Heart right ventricle (tissue), 16 donors: ENCODE measurements at regions not wholly inside any gene's neighbourhood (a gene's known extent, or its start where the extent isn't known, plus 50 kb on each side); places are given as distances from the start of the nearest gene placed in this dataset.

Source experiments
- ATAC-seq, 8 donors: fragments of 200-7000 bp; cut with Tn5 transposase; one replicate each; pipeline ENCODE4 v1.9.1; 2020; ENCODE audit warnings: mild to moderate bottlenecking in 8 of 8, moderate library complexity in 8 of 8, moderate number of reproducible peaks in 1 of 8
- DNase-seq, 2 donors: peaks; one replicate each; pipeline ENCODE4 v3.0.0-alpha.2; 2020
- H3K27ac ChIP-seq, 10 donors: fragments of 200-600 bp; sonication (generic) in 2 of 10; one replicate each; pipeline versions ENCODE4 v1.5.0 to v1.8.0; 2020 to 2022; ENCODE audit warnings: mild to moderate bottlenecking in 3 of 10
- H3K27me3 ChIP-seq, 7 donors: fragments of 200-600 bp; one replicate each; pipeline ENCODE4 v1.8.0; 2021 to 2022; ENCODE audit warnings: mild to moderate bottlenecking in 2 of 7
- H3K36me3 ChIP-seq, 9 donors: fragments of 200-600 bp; sonication (generic) in 1 of 9; one replicate each; pipeline versions ENCODE4 v1.5.0 to v1.8.0; 2020 to 2022; ENCODE audit warnings: mild to moderate bottlenecking in 2 of 9
- H3K4me1 ChIP-seq, 9 donors: fragments of 200-600 bp; sonication (generic) in 1 of 9; one replicate each; pipeline versions ENCODE4 v1.5.0 to v1.8.0; 2020 to 2022; ENCODE audit warnings: mild to moderate bottlenecking in 4 of 9
- H3K4me3 ChIP-seq, 10 donors: fragments of 200-600 bp; sonication (generic) in 2 of 10; one replicate each; pipeline versions ENCODE4 v1.5.0 to v1.8.0; 2020 to 2022; ENCODE audit warnings: mild to moderate bottlenecking in 7 of 10, moderate library complexity in 2 of 10
- H3K9me3 ChIP-seq, 11 donors: fragments of 200-600 bp in 10 of 11; sonication (generic) in 2 of 11; one replicate each; pipeline versions ENCODE4 v1.5.0 to v1.8.0; 2013 to 2022; ENCODE audit warnings: mild to moderate bottlenecking in 2 of 11, control low read depth in 1 of 11, moderate library complexity in 1 of 11
- WGBS, 2 donors: extraction: QIAGEN DNeasy Blood & Tissue Kit; methylation state at CpG; one replicate each; pipeline ENCODE4 v1.1.7; 2013; ENCODE audit warnings: inconsistent platforms in 1 of 2; 5-methylcytosine and 5-hydroxymethylcytosine counted together
- intact Hi-C, 10 donors: fragments of 100-400 bp; cut with DNase I; formaldehyde crosslinking; loops; one replicate each; pipeline versions ENCODE4 v1.11.1 to v1.14.2; 2022
- TF ChIP-seq, protein P1 (sequence below), 9 donors: fragments of 200-600 bp; sonication (generic) in 2 of 9; IDR thresholded peaks; one replicate each; pipeline versions ENCODE4 v1.5.0 to v1.8.0; 2021 to 2022; ENCODE audit warnings: antibody characterized with exemption in 9 of 9, mild to moderate bottlenecking in 5 of 9, moderate library complexity in 1 of 9
- donor health status: Arrhythmogenic right ventricular cardiomyopathy.
- donor health status: ischemic (EF 13 %, LVEDD 7.1; RV severe dilation, severe dysfunction).
- donor health status: healthy with polysubstance abuse.
- donor health status: DM: no; HTN: yes; CAD: no.
- donor health status: DM: no; HTN: no; CAD: no.
- donor health status: ischemic (EF 25% LVEDD 6.9; RV normal size, moderate dysfunction).
- donor health status: ischemic (EF 25% LVEDD 5.7; RV mildly dilated, moderate dysfunction).
- donor health status: healthy.
- donor health status: DM: yes; HTN: yes; CAD: no.
- donor health status: Ischemic cardiomyopathy.
- donor health status: ischemic (EF 35%, LVEDD 5.7; RV mildly dilated, moderate dysfunction).
- donor health status: nonischemic (EF 11% LVEDD 7.7; RV severe dilation, severe dysfunction).
- donor health status: DM: yes; HTN: yes; CAD: no.
- donor health status: PGD.
- donor health status: ischemic (EF 29% LVEDD 5.4; RV normal size, mild dysfunction).
- donor health status: nonischemic (EF 23%, LVEDD 6.1; RV moderate dilation, normal function).

DNA sequence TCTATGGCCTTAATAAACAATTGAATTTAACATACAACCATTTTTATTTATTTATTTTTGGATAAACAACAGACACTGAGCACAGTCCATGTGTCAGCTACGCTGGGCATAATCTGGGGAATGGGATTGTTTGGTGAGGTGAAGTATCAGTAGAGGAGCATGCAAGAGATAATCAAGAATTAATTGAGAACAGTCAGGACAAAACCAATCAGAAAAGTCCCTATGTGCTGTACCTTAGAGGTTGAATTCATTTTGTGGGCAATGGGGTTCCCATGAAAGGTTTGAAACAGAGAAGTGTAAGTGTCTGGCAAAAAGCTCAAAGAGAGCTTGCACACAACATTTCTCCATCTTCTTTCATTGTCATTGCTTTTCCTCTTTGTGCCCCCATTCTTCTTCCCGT lies 198.2 kb downstream of the RNF144A start:
- 91 to 95% methylated on average over 2 of the region's 2 CpGs for WGBS, 2 donors
- ATAC-seq (no peak), DNase-seq (no peak)
- TF ChIP-seq, protein P1, sequence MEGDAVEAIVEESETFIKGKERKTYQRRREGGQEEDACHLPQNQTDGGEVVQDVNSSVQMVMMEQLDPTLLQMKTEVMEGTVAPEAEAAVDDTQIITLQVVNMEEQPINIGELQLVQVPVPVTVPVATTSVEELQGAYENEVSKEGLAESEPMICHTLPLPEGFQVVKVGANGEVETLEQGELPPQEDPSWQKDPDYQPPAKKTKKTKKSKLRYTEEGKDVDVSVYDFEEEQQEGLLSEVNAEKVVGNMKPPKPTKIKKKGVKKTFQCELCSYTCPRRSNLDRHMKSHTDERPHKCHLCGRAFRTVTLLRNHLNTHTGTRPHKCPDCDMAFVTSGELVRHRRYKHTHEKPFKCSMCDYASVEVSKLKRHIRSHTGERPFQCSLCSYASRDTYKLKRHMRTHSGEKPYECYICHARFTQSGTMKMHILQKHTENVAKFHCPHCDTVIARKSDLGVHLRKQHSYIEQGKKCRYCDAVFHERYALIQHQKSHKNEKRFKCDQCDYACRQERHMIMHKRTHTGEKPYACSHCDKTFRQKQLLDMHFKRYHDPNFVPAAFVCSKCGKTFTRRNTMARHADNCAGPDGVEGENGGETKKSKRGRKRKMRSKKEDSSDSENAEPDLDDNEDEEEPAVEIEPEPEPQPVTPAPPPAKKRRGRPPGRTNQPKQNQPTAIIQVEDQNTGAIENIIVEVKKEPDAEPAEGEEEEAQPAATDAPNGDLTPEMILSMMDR (IDR thresholded peaks at IDR 0.05): no peak
- Histone ChIP-seq H3K4me1 (peaks cover 0 to 10% (median 0%) of the 10 kb centered on the region in 9 donors), H3K9me3 (peaks cover 0 to 19% (median 0%) of the 10 kb centered on the region in 11 donors), H3K36me3 (no peaks in the 10 kb centered on the region), H3K4me3 (no peak overlapping the region), H3K27ac (no peak overlapping the region), H3K27me3 (no peaks in the 10 kb centered on the region)
- intact Hi-C loops: loop anchor here in 1 of 10 donors (10.0 kb wide), 1 partner anchor 1569 kb away; the partner anchor contains the start of gene ID2

DNA sequence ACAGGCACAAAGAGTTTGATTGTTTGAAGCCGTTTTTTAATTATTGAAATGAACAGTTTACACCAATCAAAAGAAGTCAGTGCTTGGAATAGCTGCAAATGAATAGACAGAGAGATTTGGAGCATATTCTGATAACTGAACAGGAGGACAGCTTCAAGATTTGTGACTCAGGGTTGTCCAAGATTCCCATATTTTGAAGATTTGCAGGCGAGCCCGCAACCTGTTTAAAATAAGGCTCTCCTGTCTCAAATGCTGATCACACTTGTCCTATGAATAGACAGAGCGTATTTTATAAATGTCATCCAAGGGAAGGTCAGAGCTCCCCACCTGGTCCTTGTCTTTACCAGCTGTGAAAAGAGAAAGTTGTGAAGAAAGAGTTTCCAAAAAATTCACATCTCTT lies 198.7 kb downstream of the RNF144A start:
- intact Hi-C loops: loop anchor here in 1 of 10 donors (10.0 kb wide), 1 partner anchor 1569 kb away; the partner anchor contains the start of gene ID2
- WGBS, 2 donors: 89 to 90% methylated on average over 4 of the region's 4 CpGs
- H3K4me1 ChIP-seq: peaks cover 0 to 10% (median 0%) of the 10 kb centered on the region in 9 donors
- H3K27me3 ChIP-seq: no peaks in the 10 kb centered on the region
- H3K36me3 ChIP-seq: no peaks in the 10 kb centered on the region
- DNase-seq (no peak), ATAC-seq (no peak)
- peaks cover 0 to 19% (median 0%) of the 10 kb centered on the region in 11 donors for H3K9me3 ChIP-seq
- H3K27ac ChIP-seq: no peak overlapping the region
- H3K4me3 ChIP-seq: no peak overlapping the region
- TF ChIP-seq, protein P1 (IDR thresholded peaks at IDR 0.05): no peak

DNA sequence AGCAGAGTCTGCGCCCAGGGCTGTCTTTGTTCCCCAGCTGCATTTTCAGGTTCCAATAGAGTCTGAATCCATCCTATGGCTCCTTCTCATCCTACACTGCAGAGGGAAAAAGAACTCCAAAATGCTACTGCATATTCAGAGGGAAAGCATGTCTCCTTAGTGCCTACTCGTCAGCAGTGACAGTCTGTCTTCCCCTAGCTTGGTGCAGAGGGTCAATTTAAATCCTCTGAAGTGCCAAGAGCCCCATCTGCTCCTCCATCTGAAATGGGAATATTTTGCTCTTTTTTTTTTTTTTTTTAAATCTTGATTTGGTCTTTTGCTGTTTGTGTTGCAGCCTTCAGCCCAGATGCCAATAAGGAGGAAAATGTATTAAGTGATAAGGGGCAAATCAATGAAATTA lies 199.3 kb downstream of the RNF144A start:
- peaks cover 0 to 19% (median 0%) of the 10 kb centered on the region in 11 donors for H3K9me3 ChIP-seq
- H3K36me3 ChIP-seq: no peaks in the 10 kb centered on the region
- H3K27ac ChIP-seq: no peak overlapping the region
- no peaks in the 10 kb centered on the region for H3K27me3 ChIP-seq
- WGBS, 2 donors: 93% methylated on average over 2 of the region's 2 CpGs
- TF ChIP-seq, protein P1 (IDR thresholded peaks at IDR 0.05): no peak
- peaks cover 0 to 10% (median 0%) of the 10 kb centered on the region in 9 donors for H3K4me1 ChIP-seq
- DNase-seq: no peak
- intact Hi-C loops: loop anchor here in 1 of 10 donors (10.0 kb wide), 1 partner anchor 1568 kb away; the partner anchor contains the start of gene ID2
- no peak for ATAC-seq
- no peak overlapping the region for H3K4me3 ChIP-seq

DNA sequence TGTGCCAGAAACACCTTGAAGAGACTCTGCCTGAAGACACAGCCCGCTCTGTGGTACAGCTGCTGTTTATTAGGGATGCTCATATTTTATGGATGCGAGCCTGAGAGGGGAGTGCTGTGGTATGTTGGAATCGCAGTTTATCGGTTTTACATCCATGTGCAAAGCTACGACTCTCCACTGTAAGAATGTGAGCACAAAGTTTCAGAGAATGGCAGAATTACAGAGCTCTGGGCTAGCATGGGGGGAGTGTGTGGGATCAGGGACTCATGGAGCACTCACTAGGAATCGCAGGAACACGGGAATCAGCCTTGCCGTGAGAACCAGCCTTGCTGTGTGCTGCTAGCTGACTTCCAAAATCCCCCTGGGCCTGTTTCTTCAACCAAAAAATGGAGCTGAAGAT lies 199.9 kb downstream of the RNF144A start:
- WGBS, 2 donors: 86 to 93% methylated on average over 8 of the region's 8 CpGs
- TF ChIP-seq, protein P1 (IDR thresholded peaks at IDR 0.05): no peak
- H3K9me3 ChIP-seq: peaks cover 0 to 19% (median 0%) of the 10 kb centered on the region in 11 donors
- ATAC-seq: no peak
- H3K4me3 ChIP-seq: no peak overlapping the region
- H3K27me3 ChIP-seq: no peaks in the 10 kb centered on the region
- H3K36me3 ChIP-seq: no peaks in the 10 kb centered on the region
- no peak overlapping the region for H3K27ac ChIP-seq
- no peak for DNase-seq
- peaks cover 0 to 10% (median 0%) of the 10 kb centered on the region in 9 donors for H3K4me1 ChIP-seq
- intact Hi-C loops: loop anchor here in 1 of 10 donors (10.0 kb wide), 1 partner anchor 1568 kb away; the partner anchor contains the start of gene ID2
